Stimulated activated CD8-positive, alpha-beta memory T cell treated with anti-CD3 and anti-CD28 coated beads, Interleukin-2, amount 100 ng/mL, for 48 hours (primary cell): ENCODE measurements at regions not wholly inside any gene's neighbourhood (a gene's known extent, or its start where the extent isn't known, plus 50 kb on each side); places are given as distances from the start of the nearest gene placed in this dataset.
"Not testable (repeated sequence)": the region's sequence is repeated elsewhere in the genome, so short reads cannot be mapped to it uniquely, and the experiment has no call there.

Source experiments
- DNase-seq, 2 donors: peaks; one replicate each; pipeline ENCODE4 v3.0.0-alpha.2; 2020; ENCODE audit warnings: low read depth in 2 of 2

DNA sequence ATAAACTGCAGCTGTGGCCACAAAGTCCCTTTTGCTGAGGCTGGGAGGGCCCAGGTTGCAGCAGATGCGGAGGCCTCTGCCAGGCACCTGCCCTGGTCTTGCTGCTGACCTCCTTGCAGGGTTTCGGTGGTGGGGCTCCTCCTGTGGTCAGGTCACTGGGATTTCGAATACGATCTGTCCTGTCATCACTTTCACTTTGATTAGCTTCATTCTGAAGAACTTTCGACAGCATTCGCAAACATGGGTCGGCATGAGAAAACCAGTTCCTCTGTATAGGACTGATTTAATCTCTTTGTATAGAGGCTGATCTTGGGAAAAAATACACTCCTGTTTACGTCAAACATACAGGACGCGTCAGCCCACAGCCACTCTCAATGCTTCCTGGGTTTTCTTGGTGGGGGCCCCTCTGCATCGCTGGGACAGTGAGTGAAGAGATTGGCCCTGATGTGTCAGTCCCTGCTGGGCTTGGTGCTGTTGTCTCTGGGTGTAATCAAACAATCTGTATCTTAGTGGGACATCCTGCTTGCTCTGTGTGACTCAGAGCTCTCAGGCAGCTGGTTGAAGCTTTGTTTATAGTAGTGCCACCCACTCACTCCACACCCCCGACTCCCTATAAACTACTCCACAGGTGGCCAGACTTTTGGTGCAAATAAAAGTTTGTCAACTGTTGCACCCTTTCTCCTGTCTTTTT, 209.4 kb upstream of the CXCR4 start:
- DNase-seq = peak in 1 of 2 donors; percentile 75

DNA sequence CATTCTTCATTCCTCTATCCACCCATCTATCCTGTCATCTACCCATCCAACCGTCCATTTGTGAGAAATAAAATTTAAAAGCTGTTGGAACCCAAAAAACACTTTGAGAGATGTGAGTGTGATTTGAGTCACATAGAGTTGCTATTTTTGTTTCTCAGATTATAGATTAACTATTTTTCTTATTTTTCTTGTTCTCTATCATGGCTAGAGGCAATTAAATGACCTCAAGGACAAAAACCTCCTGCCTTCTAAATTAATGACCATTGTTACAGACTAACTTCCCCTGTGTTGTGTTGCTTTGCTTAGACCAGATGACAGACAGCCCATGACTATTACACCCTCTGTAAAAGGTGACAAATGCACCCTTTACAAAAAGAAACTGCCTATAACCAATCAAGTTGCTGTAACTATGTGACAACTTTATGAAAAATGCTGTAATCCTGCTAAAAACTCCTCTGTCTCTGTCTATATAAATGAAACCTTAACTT, 207.9 kb upstream of the CXCR4 start:
- DNase-seq = no peak

- DNase-seq = no peak
Observed at GRCh38 chr2:136324966-136325365, 207.0 kb upstream of the CXCR4 start.

DNA sequence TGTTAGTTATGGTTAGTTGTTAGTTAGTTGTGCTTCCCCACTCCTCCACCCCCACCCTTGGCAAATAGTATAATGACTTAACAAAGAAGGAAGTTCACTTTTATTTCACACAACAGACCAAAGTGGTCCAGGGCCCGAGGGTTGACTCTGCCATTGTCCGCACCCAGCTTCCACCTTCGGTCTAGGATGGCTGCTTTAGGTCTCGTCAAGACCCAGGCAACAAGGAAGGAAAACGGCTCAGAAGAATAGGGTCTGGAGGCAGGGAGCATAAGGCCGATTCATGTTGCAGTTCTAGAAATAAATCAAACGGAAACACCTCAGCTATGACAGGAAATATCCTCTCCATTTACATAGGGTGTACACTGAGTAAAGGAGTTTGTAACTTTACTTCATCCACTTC, 206.0 kb upstream of the CXCR4 start:
- no peak for DNase-seq

- no peak for DNase-seq
Observed at GRCh38 chr2:136323195-136323594, 205.2 kb upstream of the CXCR4 start.

GRCh38 chr2:136322428-136322827, 204.5 kb upstream of the CXCR4 start:
- no peak for DNase-seq

DNA sequence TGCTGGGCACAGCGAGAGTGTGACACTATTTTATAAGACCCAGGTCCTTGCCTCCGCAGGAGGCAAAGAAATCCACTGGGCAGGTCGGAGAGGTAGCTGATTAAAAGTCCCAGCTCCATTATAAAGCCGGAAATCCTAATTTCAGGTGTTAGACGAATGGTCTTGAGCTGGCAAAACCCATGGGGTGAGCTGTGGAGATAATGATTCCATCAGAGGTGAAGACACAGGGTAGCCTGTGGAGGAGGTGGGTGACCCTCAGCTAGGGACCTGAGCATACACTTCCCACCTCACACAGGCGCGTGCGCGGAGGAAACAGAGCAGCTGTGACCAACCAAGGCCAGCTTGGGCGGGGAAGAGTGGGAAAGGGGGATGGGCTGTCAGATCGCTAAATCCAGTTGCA, 201.7 kb upstream of the CXCR4 start:
- DNase-seq = no peak

GRCh38 chr2:136319237-136319636, 201.3 kb upstream of the CXCR4 start:
- peak in 1 of 2 donors; percentile 34 for DNase-seq

GRCh38 chr2:136314240-136314639, 196.3 kb upstream of the CXCR4 start:
- no peak for DNase-seq

- not testable (repeated sequence) for DNase-seq
Observed at GRCh38 chr2:136312568-136312967, 194.6 kb upstream of the CXCR4 start.

DNA sequence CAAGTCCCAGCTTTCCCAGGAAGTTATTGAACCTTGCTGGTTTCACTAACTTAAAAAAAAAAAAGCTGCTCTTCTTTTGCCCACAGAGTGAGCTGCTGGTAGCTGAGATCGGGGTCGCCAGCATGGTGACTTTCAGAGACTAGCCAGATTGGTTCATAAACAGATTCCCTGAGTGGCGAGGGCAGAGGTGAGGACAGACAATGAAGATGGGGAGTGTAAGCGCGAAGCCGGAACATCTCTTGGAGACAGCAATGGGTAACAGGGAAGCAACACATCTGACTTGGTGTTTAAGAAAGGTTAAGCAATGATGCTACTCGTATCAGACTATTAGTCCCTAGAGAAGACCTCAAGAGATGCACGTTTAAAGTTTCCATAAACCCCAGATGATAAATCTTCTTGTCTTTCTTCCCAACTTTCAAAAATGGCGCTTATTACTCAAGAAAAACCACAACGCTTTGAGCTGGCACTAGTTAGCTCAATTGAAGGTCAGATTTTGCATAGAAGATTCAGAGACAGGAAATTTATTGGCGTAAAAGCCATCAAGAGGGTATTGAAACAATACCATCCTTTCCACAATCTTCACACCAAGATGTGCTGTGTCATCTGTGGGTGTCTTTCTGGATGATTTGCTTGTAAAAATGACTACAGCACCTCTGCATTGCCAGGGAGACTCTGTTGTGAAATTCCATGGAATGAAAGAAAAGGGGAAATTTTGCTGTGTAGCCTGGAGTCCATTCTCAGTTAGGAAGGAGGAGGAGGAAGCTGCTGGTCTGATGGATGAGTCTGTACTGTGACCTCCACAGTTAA, 193.1 kb upstream of the CXCR4 start:
- DNase-seq = no peak

GRCh38 chr2:136310005-136310495, 192.1 kb upstream of the CXCR4 start:
- DNase-seq = peak in 1 of 2 donors; percentile 24

DNA sequence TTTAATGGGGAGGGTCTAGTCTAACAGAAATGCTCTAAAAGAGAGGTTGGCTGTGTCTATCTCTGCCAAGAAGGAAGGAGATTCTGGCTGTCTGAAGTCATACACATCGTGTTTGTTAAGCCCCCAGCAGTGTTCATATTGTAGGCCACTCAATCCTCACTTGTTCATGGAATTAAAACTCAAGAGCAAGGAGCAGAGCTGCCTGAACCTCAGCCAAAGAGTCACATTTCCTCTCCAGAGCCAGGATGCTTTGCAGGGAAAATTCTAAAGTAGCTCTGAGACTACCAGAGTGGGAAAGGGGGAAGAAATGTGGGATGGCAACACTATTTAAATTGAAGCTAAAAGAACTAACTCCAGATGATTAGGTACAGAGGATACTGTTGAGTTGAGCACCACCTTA, 190.7 kb upstream of the CXCR4 start:
- no peak for DNase-seq

DNA sequence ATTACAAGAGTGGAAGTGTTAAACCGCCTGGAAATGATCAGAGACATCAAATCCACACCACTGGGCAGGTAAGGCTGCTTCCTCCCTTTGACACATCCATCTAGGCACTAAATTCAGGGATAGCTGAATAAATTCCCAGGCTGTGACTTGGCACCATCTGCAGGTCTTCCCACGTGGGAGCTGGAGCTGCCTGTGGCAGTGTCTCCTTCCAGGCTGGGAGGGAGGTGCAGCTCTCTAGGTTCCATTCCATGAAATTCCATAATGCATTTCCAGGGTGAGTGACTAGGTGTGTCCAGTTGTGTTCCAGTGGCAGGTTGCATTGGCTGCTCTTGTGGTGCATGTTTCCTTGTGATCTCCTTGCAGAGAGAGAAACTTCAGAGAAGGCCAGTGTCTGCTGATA, 188.9 kb upstream of the CXCR4 start:
- no peak for DNase-seq

- peak in 1 of 2 donors; percentile 55 for DNase-seq
Observed at GRCh38 chr2:136305517-136306192, 187.7 kb upstream of the CXCR4 start.

GRCh38 chr2:136301006-136301405, 183.1 kb upstream of the CXCR4 start:
- no peak for DNase-seq

DNA sequence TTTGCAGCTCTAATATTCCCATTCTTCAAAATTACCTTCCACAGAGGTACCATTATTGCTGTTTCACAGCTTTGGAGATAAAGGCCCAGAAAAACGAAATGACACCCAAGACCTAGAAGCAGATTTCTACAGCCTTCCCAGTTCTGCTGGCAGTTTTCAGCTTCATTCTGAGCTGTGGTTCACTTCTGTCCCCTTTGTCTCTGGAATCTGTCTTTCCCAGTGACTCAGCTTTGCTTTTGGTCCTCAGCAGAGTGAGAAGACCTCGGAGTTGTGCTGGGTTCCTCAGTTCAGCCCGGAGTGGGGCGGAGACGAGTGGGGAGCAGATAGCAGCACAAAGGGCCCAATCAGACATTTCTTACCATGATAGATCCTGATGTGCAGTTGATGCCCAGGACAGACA, 180.7 kb upstream of the CXCR4 start:
- no peak for DNase-seq

GRCh38 chr2:136297994-136298393, 180.0 kb upstream of the CXCR4 start:
- no peak for DNase-seq

DNA sequence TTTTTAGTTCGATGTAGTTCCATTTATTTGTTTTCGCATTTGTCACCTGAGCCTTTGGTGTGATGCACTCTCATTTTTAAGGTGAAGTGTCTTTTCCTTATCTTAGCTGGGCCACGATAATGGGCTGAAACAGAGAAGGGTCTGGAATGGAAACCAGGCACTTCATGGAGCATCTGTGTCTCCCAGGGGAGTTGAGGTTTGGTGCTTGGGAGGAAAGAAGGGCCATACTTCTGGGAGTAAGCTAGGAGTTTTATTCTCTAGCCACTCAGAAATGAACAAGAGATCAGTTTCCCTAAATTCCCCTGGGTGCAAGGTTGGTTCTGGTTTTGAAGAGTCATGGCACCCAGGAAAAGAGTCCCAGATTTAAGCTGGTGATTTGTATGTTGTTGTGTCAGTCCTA, 179.4 kb upstream of the CXCR4 start:
- DNase-seq = no peak

GRCh38 chr2:136295168-136295567, 177.2 kb upstream of the CXCR4 start:
- DNase-seq = no peak

DNA sequence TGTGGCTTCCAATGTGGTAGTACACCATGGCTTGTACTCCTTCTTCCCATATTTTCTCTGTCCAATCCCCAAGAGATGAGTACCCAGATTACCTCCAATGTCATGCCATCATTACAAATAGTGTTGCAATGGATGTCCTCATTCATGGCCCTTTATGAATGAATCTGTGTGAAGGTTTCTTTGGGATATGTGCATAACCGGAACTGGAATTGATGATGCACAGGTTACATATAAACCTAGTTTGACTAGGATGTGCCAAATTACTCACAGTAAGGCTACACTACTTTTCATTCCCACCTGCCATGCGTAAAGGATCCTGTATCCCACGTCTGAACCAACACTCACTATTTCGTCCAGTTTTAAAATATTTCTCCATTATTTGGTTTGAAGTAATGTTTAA, 173.9 kb upstream of the CXCR4 start:
- no peak for DNase-seq

DNA sequence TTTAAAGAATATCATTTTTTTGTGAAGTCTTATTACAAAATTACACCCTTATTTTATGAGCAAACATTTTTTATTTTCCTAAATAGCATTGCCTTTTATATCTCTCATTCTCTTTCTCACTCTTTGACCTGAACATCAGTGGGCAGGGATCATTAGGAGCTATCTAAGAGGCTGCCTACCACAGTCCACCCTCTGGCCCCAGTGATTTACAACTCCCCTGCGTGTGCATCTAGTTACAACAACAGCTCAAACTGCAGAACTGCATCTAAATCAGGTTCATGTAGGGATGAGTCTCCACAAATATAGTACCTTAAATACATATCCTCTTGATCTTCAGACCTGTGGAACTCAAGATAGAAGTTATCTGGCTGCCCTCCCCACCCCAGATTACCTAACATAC, 172.4 kb upstream of the CXCR4 start:
- no peak for DNase-seq
